ENCODE measurements at regions not wholly inside any gene's neighbourhood (a gene's known extent, or its start where the extent isn't known, plus 50 kb on each side); places are given as distances from the start of the nearest gene placed in this dataset.

DNA sequence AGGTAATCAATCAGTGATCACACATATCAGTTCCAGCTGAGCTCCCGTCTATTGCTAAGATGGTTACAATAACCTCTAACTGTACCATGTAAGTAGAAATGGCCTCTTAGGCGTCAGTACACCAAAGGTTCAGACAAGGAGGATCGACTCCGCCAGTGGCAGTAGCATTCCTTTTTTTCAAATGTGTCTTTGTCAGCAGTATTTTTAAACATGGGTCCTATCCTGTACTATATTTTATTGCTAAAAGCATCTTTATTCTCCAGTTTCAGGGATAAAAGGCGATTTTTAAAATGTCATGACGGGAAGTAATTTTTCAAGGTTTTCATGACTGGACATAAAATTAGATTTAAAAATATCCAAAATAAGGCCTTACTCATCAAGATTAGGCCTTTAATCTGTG, 64.8 kb upstream of the TBCA start:
- Histone ChIP-seq H3K27me3 (replicated peaks in 1 of 2; ENCODE audit: control insufficient read depth in 2 of 2, insufficient read depth in 2 of 2, low read length in 1 of 2) (peaks cover 0 to 2% of the 10 kb centered on the region in 2 experiments; a peak in 2 of 4 replicates), H4K20me1 (ENCODE audit: control insufficient read depth, insufficient read depth) (no peaks in the 10 kb centered on the region), H3K9me3 (replicated peaks; ENCODE audit: control insufficient read depth, insufficient read depth, low read length) (no peaks in the 10 kb centered on the region), H3K27ac (ENCODE audit: control insufficient read depth, insufficient read depth) (no peak overlapping the region), H3K79me2 (ENCODE audit: control insufficient read depth, insufficient read depth, low read length) (no peaks in the 10 kb centered on the region), H3K4me1 (ENCODE audit: control insufficient read depth, insufficient read depth, low read length) (no peaks in the 10 kb centered on the region; the same call in 1 of the 2 replicates), H3K4me3 (no peak overlapping the region), H2AFZ (ENCODE audit: control insufficient read depth, low read depth, low read length) (no peak overlapping the region), H3K9ac (ENCODE audit: control insufficient read depth, insufficient read depth, low read length) (no peak overlapping the region), H3K36me3 (ENCODE audit: control insufficient read depth in 2 of 2, insufficient read depth in 2 of 2, low read length in 1 of 2) (no peaks in the 10 kb centered on the region), H3K4me2 (ENCODE audit: control insufficient read depth, insufficient read depth) (no peak overlapping the region)
- ATAC-seq: no peak
- CTCF ChIA-PET: no interaction called here
- BruUV-seq (replicated peaks): no TSS peak
- no peak for FAIRE-seq
- POLR2A ChIA-PET: no interaction called here
- no peak for TF ChIP-seq NBN (IDR thresholded peaks at IDR 0.05)
- no peak for TF ChIP-seq IRF3 (IDR thresholded peaks at IDR 0.05)
- TF ChIP-seq SMARCA5 (IDR thresholded peaks at IDR 0.05): no peak
- TF ChIP-seq CBX5 (IDR thresholded peaks at IDR 0.05; ENCODE audit: low read depth): no peak
- TF ChIP-seq, protein P1, sequence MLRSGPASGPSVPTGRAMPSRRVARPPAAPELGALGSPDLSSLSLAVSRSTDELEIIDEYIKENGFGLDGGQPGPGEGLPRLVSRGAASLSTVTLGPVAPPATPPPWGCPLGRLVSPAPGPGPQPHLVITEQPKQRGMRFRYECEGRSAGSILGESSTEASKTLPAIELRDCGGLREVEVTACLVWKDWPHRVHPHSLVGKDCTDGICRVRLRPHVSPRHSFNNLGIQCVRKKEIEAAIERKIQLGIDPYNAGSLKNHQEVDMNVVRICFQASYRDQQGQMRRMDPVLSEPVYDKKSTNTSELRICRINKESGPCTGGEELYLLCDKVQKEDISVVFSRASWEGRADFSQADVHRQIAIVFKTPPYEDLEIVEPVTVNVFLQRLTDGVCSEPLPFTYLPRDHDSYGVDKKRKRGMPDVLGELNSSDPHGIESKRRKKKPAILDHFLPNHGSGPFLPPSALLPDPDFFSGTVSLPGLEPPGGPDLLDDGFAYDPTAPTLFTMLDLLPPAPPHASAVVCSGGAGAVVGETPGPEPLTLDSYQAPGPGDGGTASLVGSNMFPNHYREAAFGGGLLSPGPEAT (IDR thresholded peaks at IDR 0.05; ENCODE audit: low read depth): no peak
- no peak for TF ChIP-seq RAD51 (IDR thresholded peaks at IDR 0.05)
- TF ChIP-seq ZBTB33 (IDR thresholded peaks at IDR 0.05): no peak
- TF ChIP-seq STAT3 (IDR thresholded peaks at IDR 0.05; ENCODE audit: low read depth, low read length): no peak
- TF ChIP-seq CHD4 (IDR thresholded peaks at IDR 0.05): no peak
- TF ChIP-seq KDM1A (IDR thresholded peaks at IDR 0.05; ENCODE audit: borderline replicate concordance): no peak
- no peak for TF ChIP-seq EZH2 (IDR thresholded peaks at IDR 0.05; ENCODE audit: borderline replicate concordance, control insufficient read depth, low read depth, low read length)
- no peak for TF ChIP-seq CBX3 (IDR thresholded peaks at IDR 0.05; ENCODE audit: borderline replicate concordance, low read depth)
- TF ChIP-seq PBX3 (IDR thresholded peaks at IDR 0.05; ENCODE audit: insufficient replicate concordance, low read depth, low read length): no peak
- no peak for TF ChIP-seq SUPT20H (IDR thresholded peaks at IDR 0.05; ENCODE audit: borderline replicate concordance, control insufficient read depth, low read depth, low read length)
- intact Hi-C loops (cut with micrococcal nuclease; ENCODE audit: unreplicated experiment) (no loop called here), in situ Hi-C loops (cut with MboI) (no loop called here)
- SMC1A ChIA-PET (ENCODE audit: uncharacterized antibody, unreplicated experiment): no interaction called here
- 70% methylated on average over 6 of the region's 6 CpGs for WGBS (ENCODE audit: insufficient coverage, insufficient replicate concordance, low lambda C conversion rate, missing lambda C conversion rate)
- RAD21 ChIA-PET (ENCODE audit: unreplicated experiment): interaction anchor here (0.9 kb wide), 1 partner anchor 210 kb away, joined by 3 read pairs; no protein-coding TSS in a partner anchor
- no peak for DNase-seq (ENCODE audit: low read depth, low spot score)
